Mesendoderm (in vitro differentiated cells): ENCODE measurements at regions not wholly inside any gene's neighbourhood (a gene's known extent, or its start where the extent isn't known, plus 50 kb on each side); places are given as distances from the start of the nearest gene placed in this dataset.

ENCODE experiments used
- DNase-seq: peaks from one replicate; pipeline ENCODE4 v3.0.0; 2013
- H2AK5ac ChIP-seq: 2 replicates; pipeline ENCODE4 v1.6.1; 2013; ENCODE audit warnings: low read length, inconsistent platforms
- H2BK120ac ChIP-seq: 2 replicates; pipeline ENCODE4 v1.6.1; 2013; ENCODE audit warnings: low read depth, mild to moderate bottlenecking, low read length, moderate library complexity, mixed read lengths
- H2BK15ac ChIP-seq: replicated peaks from 2 replicates; pipeline ENCODE4 v1.6.1; 2013; ENCODE audit warnings: low read depth, mild to moderate bottlenecking, moderate library complexity
- H2BK5ac ChIP-seq: 2 replicates; pipeline ENCODE4 v1.6.1; 2013; ENCODE audit warnings: low read length, inconsistent platforms
- H3K18ac ChIP-seq: 2 replicates; pipeline ENCODE4 v1.6.1; 2013; ENCODE audit warnings: mild to moderate bottlenecking, low read length, mixed read lengths
- H3K23ac ChIP-seq: one replicate; pipeline ENCODE4 v1.6.1; 2013; ENCODE audit warnings: low read length
- H3K27ac ChIP-seq: 2 replicates; pipeline ENCODE4 v1.5.1; 2013; ENCODE audit warnings: low read depth, mild to moderate bottlenecking, inconsistent platforms, low read length, moderate library complexity
- H3K27me3 ChIP-seq: 2 replicates; pipeline ENCODE4 v1.6.1; 2013; ENCODE audit warnings: low read length, control low read depth, mild to moderate bottlenecking, inconsistent platforms; ENCODE audit not compliant: insufficient read depth, poor library complexity
- H3K36me3 ChIP-seq: 2 replicates; pipeline ENCODE4 v1.6.1; 2013; ENCODE audit warnings: low read length, inconsistent platforms; ENCODE audit not compliant: control insufficient read depth, insufficient read depth
- H3K4ac ChIP-seq: one replicate; pipeline ENCODE4 v1.6.1; 2013; ENCODE audit warnings: low read depth, mild to moderate bottlenecking, low read length, moderate library complexity
- H3K4me1 ChIP-seq: 2 replicates; pipeline ENCODE4 v1.6.1; 2013; ENCODE audit warnings: low read depth, low read length, inconsistent platforms; ENCODE audit not compliant: control insufficient read depth
- H3K4me2 ChIP-seq: 2 replicates; pipeline ENCODE4 v1.6.1; 2013; ENCODE audit warnings: low read length
- H3K4me3 ChIP-seq: 2 replicates; pipeline ENCODE4 v1.5.1; 2013; ENCODE audit warnings: mild to moderate bottlenecking, low read length
- H3K56ac ChIP-seq: one replicate; pipeline ENCODE4 v1.6.1; 2013; ENCODE audit warnings: low read length
- H3K79me1 ChIP-seq: 2 replicates; pipeline ENCODE4 v1.6.1; 2013; ENCODE audit warnings: low read length, inconsistent platforms
- H3K79me2 ChIP-seq: 2 replicates; pipeline ENCODE4 v1.6.1; 2013; ENCODE audit warnings: mild to moderate bottlenecking, low read length; ENCODE audit not compliant: control insufficient read depth, insufficient read depth
- H3K9ac ChIP-seq: 2 replicates; pipeline ENCODE4 v1.6.1; 2013; ENCODE audit warnings: low read length, inconsistent platforms
- H4K5ac ChIP-seq: one replicate; pipeline ENCODE4 v1.6.1; 2013; ENCODE audit warnings: low read length
- H4K8ac ChIP-seq: one replicate; pipeline ENCODE4 v1.6.1; 2013; ENCODE audit warnings: low read depth, mild to moderate bottlenecking, control low read depth, low read length, moderate library complexity
- WGBS: extraction: QIAGEN DNeasy Blood & Tissue Kit; methylation state at CpG from one replicate; pipeline ENCODE4 v1.1.7; 2013; ENCODE audit warnings: low lambda C conversion rate, missing lambda C conversion rate; ENCODE audit not compliant: insufficient coverage; ENCODE audit errors: extremely low coverage; 5-methylcytosine and 5-hydroxymethylcytosine counted together

GRCh38 chr11:134466156-134466555, 54.1 kb upstream of the B3GAT1 start:
- Histone ChIP-seq H4K8ac (no peak overlapping the region), H3K79me2 (no peaks in the 10 kb centered on the region), H3K4me3 (no peak overlapping the region), H3K18ac (no peak overlapping the region), H3K27ac (no peak overlapping the region), H3K56ac (no peak overlapping the region), H3K36me3 (no peaks in the 10 kb centered on the region), H3K79me1 (no peaks in the 10 kb centered on the region), H4K5ac (no peak overlapping the region), H2BK5ac (no peak overlapping the region), H3K4me1 (no peaks in the 10 kb centered on the region), H2AK5ac (no peak overlapping the region), H3K27me3 (no peaks in the 10 kb centered on the region), H3K4me2 (no peak overlapping the region), H3K9ac (no peak overlapping the region), H2BK120ac (no peak overlapping the region), H2BK15ac (no peak overlapping the region), H3K23ac (no peak overlapping the region), H3K4ac (no peak overlapping the region)
- WGBS, result no CpG with 5 or more reads among the region's 15 CpGs
- DNase-seq, result peak; percentile 29

DNA sequence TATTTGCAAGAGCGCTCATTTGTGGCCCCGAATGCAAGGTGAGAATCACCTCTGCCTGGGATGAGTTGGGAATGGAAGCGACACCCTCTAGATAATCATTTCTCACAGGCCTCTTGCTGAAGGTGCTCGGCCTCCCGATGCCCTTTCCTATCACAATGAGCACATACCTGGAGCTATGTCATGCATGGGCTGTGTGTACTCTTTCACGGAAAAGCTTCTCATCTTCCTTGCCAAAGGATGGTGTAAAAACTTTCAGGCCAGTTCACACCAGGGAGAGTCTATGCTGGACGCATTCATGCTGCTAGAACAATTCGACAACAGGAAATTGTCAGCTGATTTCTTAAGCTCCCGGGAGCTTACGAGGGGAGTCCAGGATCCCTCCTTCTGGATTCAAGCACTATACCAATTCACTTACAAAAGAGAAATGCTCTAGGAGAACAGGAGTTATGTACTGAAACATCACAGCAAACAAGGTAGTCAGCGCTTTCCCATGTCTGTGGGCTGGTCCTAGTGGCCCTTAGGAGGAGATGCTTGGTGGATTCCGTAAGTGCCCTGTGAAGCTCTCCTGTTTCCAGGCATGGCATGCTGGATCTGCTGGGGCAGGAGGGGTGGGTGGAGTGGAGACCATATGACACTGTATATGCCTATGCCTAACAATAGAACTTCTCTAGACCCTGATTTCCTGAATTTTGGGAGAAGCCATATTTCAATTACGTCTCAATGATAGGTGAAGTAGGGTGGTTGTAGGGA, 53.1 kb upstream of the B3GAT1 start:
- H3K23ac ChIP-seq, result no peak overlapping the region
- no peak for DNase-seq
- H3K4me3 ChIP-seq, result no peak overlapping the region
- no peak overlapping the region for H2BK120ac ChIP-seq
- no peak overlapping the region for H2BK5ac ChIP-seq
- no peak overlapping the region for H2BK15ac ChIP-seq
- H3K9ac ChIP-seq, result no peak overlapping the region
- H2AK5ac ChIP-seq, result no peak overlapping the region
- H3K4ac ChIP-seq, result no peak overlapping the region
- H3K4me1 ChIP-seq, result no peaks in the 10 kb centered on the region
- no peaks in the 10 kb centered on the region for H3K79me1 ChIP-seq
- H3K18ac ChIP-seq, result no peak overlapping the region
- WGBS, result no CpG with 5 or more reads among the region's 13 CpGs
- H4K8ac ChIP-seq, result no peak overlapping the region
- H3K36me3 ChIP-seq, result no peaks in the 10 kb centered on the region
- H3K56ac ChIP-seq, result no peak overlapping the region
- H3K27ac ChIP-seq, result no peak overlapping the region
- no peak overlapping the region for H4K5ac ChIP-seq
- no peaks in the 10 kb centered on the region for H3K27me3 ChIP-seq
- H3K79me2 ChIP-seq, result no peaks in the 10 kb centered on the region
- H3K4me2 ChIP-seq, result no peak overlapping the region

DNA sequence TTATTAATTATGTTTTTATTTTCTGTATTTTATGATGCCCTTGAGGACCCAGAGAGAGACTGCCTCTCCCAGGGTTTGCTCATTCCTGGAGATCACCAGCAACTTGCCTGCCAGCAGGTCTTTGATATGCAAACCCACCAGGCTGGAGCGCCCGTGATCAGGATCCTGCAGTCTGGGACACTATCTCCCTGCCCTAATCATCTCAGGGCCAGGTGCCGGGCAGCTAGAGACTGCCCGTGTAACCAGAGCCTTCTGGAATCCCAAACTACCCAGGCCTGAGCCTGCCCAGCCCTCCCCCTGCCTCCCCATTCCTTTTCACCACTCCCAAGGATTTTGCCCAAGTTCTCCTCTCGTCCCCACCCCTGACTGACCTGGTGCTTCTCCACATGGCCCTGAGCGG, 52.2 kb upstream of the B3GAT1 start:
- Histone ChIP-seq H2BK15ac (no peak overlapping the region), H3K23ac (no peak overlapping the region), H3K18ac (no peak overlapping the region), H3K4ac (no peak overlapping the region), H3K9ac (no peak overlapping the region), H3K4me1 (no peaks in the 10 kb centered on the region), H3K56ac (no peak overlapping the region), H3K4me2 (no peak overlapping the region), H3K79me1 (no peaks in the 10 kb centered on the region), H3K27me3 (no peaks in the 10 kb centered on the region), H3K36me3 (no peaks in the 10 kb centered on the region), H2BK5ac (no peak overlapping the region), H3K4me3 (no peak overlapping the region), H2BK120ac (no peak overlapping the region), H4K8ac (no peak overlapping the region), H2AK5ac (no peak overlapping the region), H4K5ac (no peak overlapping the region), H3K27ac (no peak overlapping the region), H3K79me2 (no peaks in the 10 kb centered on the region)
- WGBS, result no CpG with 5 or more reads among the region's 6 CpGs
- no peak for DNase-seq

- Histone ChIP-seq H2AK5ac (no peak overlapping the region), H3K27ac (no peak overlapping the region), H2BK120ac (no peak overlapping the region), H3K4me2 (no peak overlapping the region), H2BK5ac (no peak overlapping the region), H3K79me1 (no peaks in the 10 kb centered on the region), H3K18ac (no peak overlapping the region), H3K23ac (no peak overlapping the region), H3K79me2 (no peaks in the 10 kb centered on the region), H3K36me3 (no peaks in the 10 kb centered on the region), H4K8ac (no peak overlapping the region), H3K9ac (no peak overlapping the region), H3K56ac (no peak overlapping the region), H3K27me3 (no peaks in the 10 kb centered on the region), H2BK15ac (no peak overlapping the region), H3K4me1 (no peaks in the 10 kb centered on the region), H3K4ac (no peak overlapping the region), H4K5ac (no peak overlapping the region), H3K4me3 (no peak overlapping the region)
- WGBS, result no CpG with 5 or more reads among the region's 5 CpGs
- DNase-seq, result no peak
These were observed 51.7 kb upstream of the B3GAT1 start for GRCh38 chr11:134463716-134464115.
